SK-MEL-5 (cell line): ENCODE measurements at regions not wholly inside any gene's neighbourhood (a gene's known extent, or its start where the extent isn't known, plus 50 kb on each side); places are given as distances from the start of the nearest gene placed in this dataset.
"Not testable (repeated sequence)": the region's sequence is repeated elsewhere in the genome, so short reads cannot be mapped to it uniquely, and the experiment has no call there.

Source experiments
- DNase-seq: peaks from one replicate; pipeline ENCODE4 v3.0.0-alpha.2; 2016; ENCODE audit warnings: low read depth, low spot score
- in situ Hi-C: cut with HindIII; loops from 2 replicates; pipeline ENCODE4 v1.10.0; 2016; ENCODE audit warnings: low sequenced_read_pairs, high pct_unique_total_duplicates, low pct_unique_long_range_greater_than_20kb

GRCh38 chr15:79527821-79528220, 95.7 kb downstream of the MINAR1 start:
- in situ Hi-C loops = no loop called here
- no peak for DNase-seq

DNA sequence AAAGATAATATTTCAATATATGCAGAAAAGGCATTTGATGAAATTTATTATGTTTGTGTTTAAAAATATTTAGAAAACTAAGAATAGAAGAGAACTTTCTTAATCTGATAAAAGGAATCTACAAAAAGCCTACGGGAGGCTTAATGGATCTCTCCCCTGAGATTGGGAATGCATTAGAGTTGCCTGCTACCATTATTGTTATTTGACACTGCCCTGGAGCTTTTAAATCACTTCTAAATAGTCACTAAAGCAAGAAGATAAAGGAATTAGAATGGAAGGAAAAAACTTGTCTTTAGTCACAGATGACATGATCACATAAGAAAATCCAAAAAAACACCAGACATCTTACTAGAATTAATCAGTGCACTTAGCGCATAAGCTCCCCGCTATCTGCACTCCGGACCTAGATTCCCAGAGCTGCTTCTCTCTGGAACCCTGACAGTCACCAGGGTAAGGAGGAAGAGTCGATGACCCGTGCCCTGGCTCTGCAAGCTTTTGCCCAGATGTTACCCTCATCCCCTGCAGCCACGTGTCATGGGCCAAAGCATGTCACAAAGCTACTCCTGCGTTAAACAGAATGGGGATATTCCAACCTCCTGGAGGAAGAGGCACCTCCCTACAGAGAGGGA, 97.1 kb downstream of the MINAR1 start:
- in situ Hi-C loops = no loop called here
- no peak for DNase-seq

GRCh38 chr15:79535536-79535935, 103.4 kb downstream of the MINAR1 start:
- no peak for DNase-seq
- in situ Hi-C loops = no loop called here

- DNase-seq = no peak
- in situ Hi-C loops = no loop called here
Measured at GRCh38 chr15:79538527-79538926, 106.4 kb downstream of the MINAR1 start.

DNA sequence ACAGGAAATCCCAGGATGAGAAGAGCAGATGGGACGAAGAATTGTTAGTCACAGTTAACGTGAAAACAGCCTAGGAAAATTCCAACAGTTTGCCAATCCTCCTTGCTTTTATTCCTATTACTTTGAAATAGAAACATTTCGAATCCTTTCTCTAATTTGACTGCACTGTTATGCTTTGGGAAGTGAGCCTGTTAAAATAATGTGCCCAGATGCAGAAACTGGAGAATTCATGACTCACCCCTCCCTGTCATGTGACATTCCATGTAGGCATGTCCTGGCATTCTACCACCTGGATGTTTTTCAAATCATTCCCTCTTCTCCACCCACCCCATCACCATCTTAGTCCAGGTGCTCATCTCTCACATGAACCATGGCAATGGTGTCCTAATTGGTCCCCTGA, 107.3 kb downstream of the MINAR1 start:
- no peak for DNase-seq
- in situ Hi-C loops = no loop called here

DNA sequence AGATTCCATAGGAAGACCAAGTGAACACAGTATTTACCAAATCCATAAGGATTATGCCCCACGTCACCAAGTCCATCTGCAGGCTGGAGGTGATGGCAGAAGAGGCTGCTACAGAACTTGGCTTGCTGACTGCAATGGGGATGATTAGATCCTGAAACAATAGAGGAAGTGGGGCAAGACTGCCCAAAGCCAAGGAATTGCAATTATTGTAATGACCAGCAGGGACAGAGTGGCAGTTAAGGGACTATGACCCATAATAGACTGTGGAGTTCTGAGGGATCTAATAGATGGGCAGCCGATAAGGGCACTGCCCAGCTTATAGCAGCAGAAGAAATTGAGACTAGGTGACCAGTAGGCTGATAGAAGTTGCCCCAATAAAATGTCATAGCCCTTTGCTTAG, 108.4 kb downstream of the MINAR1 start:
- in situ Hi-C loops = no loop called here
- peak; percentile 31 for DNase-seq

GRCh38 chr15:79541196-79541595, 109.1 kb downstream of the MINAR1 start:
- DNase-seq = no peak
- in situ Hi-C loops = no loop called here

DNA sequence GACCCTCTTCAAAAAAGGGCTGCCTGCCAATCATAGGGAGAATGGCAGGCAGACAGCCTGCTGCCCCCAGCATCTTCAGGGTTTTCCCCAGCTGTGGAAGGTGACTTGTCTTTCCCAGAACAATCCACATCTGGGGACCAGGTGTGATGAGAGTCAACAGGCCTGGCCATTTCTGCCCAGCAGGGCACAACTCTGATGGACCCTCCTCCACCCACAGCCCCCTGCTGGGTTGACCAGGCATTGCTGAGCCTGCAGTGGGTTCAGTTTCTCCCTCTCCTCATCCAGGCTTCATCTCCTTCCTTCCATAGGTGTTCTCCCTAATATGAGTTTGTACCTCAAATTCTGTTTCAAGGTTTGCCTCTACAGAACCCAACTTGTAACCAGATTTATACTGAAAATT, 111.0 kb downstream of the MINAR1 start:
- DNase-seq = no peak
- in situ Hi-C loops = no loop called here

DNA sequence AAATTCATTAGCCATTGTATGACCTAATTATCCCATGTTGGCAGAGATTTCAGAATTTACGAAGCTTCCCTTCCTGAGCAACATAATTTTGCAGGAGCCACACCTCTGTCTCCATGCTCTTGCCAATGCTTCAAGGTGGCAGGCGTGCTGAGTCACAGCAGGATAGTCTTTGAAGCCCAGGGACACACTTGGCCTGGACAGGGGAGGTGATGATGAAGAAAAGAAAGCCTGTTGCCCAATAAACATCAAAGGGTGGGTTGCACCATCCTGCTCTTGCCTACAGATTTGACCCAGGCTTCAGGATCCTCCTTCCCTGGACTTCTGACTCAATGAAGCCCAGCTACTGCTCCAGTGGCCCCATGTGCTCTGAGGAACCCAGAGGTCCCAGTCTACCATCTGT, 117.1 kb downstream of the MINAR1 start:
- DNase-seq = no peak
- in situ Hi-C loops = no loop called here

GRCh38 chr15:79560384-79560783, 128.2 kb downstream of the MINAR1 start:
- DNase-seq = no peak
- in situ Hi-C loops = no loop called here

- in situ Hi-C loops = no loop called here
Measured at GRCh38 chr15:79561982-79562381, 129.8 kb downstream of the MINAR1 start.

GRCh38 chr15:79562403-79562815, 130.3 kb downstream of the MINAR1 start:
- DNase-seq = no peak

More at GRCh38 chr15:79561982-79562381, 129.8 kb downstream of the MINAR1 start:
- DNase-seq = no peak

GRCh38 chr15:79562899-79563298, 130.8 kb downstream of the MINAR1 start:
- in situ Hi-C loops = no loop called here
- DNase-seq = no peak

More at GRCh38 chr15:79562403-79562815, 130.3 kb downstream of the MINAR1 start:
- in situ Hi-C loops = no loop called here

GRCh38 chr15:79570004-79570403, 137.9 kb downstream of the MINAR1 start:
- no peak for DNase-seq
- in situ Hi-C loops = no loop called here

GRCh38 chr15:79572691-79573404, 140.7 kb downstream of the MINAR1 start:
- DNase-seq = no peak
- in situ Hi-C loops = no loop called here

GRCh38 chr15:79574431-79575273, 142.5 kb downstream of the MINAR1 start:
- in situ Hi-C loops, DNase-seq: not testable (repeated sequence)

DNA sequence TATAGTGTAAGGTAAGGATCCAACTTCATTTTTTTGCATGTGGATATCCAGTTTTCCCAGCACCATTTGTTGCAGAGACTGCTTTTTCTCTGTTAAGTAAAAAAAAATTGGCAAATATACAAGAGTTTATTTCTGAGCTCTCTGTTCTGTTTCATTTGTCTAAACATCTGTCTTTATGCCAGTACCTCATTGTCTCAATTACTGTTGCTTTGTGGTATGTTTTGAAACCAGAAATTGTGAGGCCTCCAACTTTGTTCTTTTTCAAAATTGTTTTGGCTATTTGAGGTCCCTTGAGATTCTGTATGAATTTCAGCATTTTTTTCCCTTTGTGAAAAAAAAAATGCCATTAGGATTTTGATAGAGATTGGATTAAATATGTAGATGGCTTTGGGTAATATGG, 150.5 kb downstream of the MINAR1 start:
- no peak for DNase-seq
- in situ Hi-C loops = no loop called here

DNA sequence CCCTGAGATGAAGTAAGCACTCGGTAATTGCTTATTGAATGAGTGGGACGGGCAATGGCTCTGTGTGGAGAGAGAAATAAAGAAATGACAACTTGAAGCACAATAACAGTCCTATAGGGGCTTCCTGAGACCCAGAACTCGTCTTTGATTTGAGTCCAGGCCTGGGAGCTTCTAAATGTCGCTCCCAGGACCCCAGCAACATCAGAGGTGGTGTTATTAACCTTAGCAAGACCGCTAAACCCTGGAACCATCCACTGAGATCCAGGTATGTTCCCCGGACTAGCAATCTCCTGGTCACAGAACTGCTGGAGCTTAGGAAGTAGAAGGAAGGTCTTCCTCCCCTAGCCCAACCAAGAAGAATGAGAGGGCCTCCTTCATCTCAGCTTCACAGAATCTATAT, 160.0 kb downstream of the MINAR1 start:
- in situ Hi-C loops = no loop called here
- DNase-seq = no peak
